Activated T-cell treated with anti-CD3 and anti-CD28 coated beads, Interleukin-2, amount 50 U/mL, for 4 hours (primary cell): ENCODE measurements at regions not wholly inside any gene's neighbourhood (a gene's known extent, or its start where the extent isn't known, plus 50 kb on each side); places are given as distances from the start of the nearest gene placed in this dataset.

Experiments
- ATAC-seq, 2 donors: fragments of 200-7000 bp; cut with Tn5 transposase; one replicate each; pipeline ENCODE4 v1.10.0; 2021
- DNase-seq: peaks from one replicate; pipeline ENCODE4 v3.0.0-alpha.2; 2020
- H3K27me3 Mint-ChIP-seq: one replicate; pipeline ENCODE4 v1.8.0; 2021; ENCODE audit warnings: low read depth, mixed read lengths
- H3K36me3 Mint-ChIP-seq: one replicate; pipeline ENCODE4 v1.8.0; 2022; ENCODE audit warnings: mixed read lengths; ENCODE audit not compliant: insufficient read depth
- H3K4me1 Mint-ChIP-seq: one replicate; pipeline ENCODE4 v1.8.0; 2021; ENCODE audit warnings: low read depth, mixed read lengths
- H3K4me3 Mint-ChIP-seq: one replicate; pipeline ENCODE4 v1.8.0; 2021; ENCODE audit warnings: mild to moderate bottlenecking, moderate library complexity, mixed read lengths
- H3K9me3 Mint-ChIP-seq: one replicate; pipeline ENCODE4 v1.8.0; 2021; ENCODE audit warnings: mixed read lengths

- peaks cover 11% of the 10 kb centered on the region for H3K9me3 Mint-ChIP-seq
- no peak overlapping the region for H3K4me3 Mint-ChIP-seq
- no peaks in the 10 kb centered on the region for H3K4me1 Mint-ChIP-seq
These were observed 154.7 kb downstream of the QPCT start for GRCh38 chr2:37499113-37499512.

GRCh38 chr2:37500031-37500430, 155.6 kb downstream of the QPCT start:
- H3K4me3 Mint-ChIP-seq = no peak overlapping the region
- H3K27me3 Mint-ChIP-seq = peaks cover 26% of the 10 kb centered on the region
- ATAC-seq (peak; percentile 51 to 71), DNase-seq (no peak)
- peaks cover 11% of the 10 kb centered on the region for H3K9me3 Mint-ChIP-seq
- no peaks in the 10 kb centered on the region for H3K4me1 Mint-ChIP-seq
- no peaks in the 10 kb centered on the region for H3K36me3 Mint-ChIP-seq

More at GRCh38 chr2:37499113-37499512, 154.7 kb downstream of the QPCT start:
- peaks cover 26% of the 10 kb centered on the region for H3K27me3 Mint-ChIP-seq
- no peaks in the 10 kb centered on the region for H3K36me3 Mint-ChIP-seq
- DNase-seq = no peak
- no peak for ATAC-seq

GRCh38 chr2:37501113-37501512, 156.7 kb downstream of the QPCT start:
- Mint-ChIP-seq H3K9me3 (peaks cover 5% of the 10 kb centered on the region), H3K4me3 (no peak overlapping the region)

GRCh38 chr2:37506407-37507050, 162.1 kb downstream of the QPCT start:
- DNase-seq (no peak), ATAC-seq (no peak)
- Mint-ChIP-seq H3K36me3 (no peaks in the 10 kb centered on the region), H3K27me3 (peaks cover 11% of the 10 kb centered on the region), H3K4me1 (no peaks in the 10 kb centered on the region), H3K4me3 (no peak overlapping the region), H3K9me3 (no peaks in the 10 kb centered on the region)

More at GRCh38 chr2:37501113-37501512, 156.7 kb downstream of the QPCT start:
- DNase-seq = no peak
- no peaks in the 10 kb centered on the region for H3K4me1 Mint-ChIP-seq
- peaks cover 24% of the 10 kb centered on the region for H3K27me3 Mint-ChIP-seq
- H3K36me3 Mint-ChIP-seq = no peaks in the 10 kb centered on the region
- no peak for ATAC-seq

GRCh38 chr2:37507051-37507410, 162.6 kb downstream of the QPCT start:
- no peak for ATAC-seq
- Mint-ChIP-seq H3K27me3 (peaks cover 7% of the 10 kb centered on the region), H3K9me3 (no peaks in the 10 kb centered on the region), H3K36me3 (no peaks in the 10 kb centered on the region), H3K4me3 (no peak overlapping the region), H3K4me1 (no peaks in the 10 kb centered on the region)
- DNase-seq = no peak

- Mint-ChIP-seq H3K4me3 (no peak overlapping the region), H3K4me1 (no peaks in the 10 kb centered on the region), H3K36me3 (no peaks in the 10 kb centered on the region), H3K9me3 (no peaks in the 10 kb centered on the region), H3K27me3 (peaks cover 3% of the 10 kb centered on the region)
- no peak for DNase-seq
- ATAC-seq = no peak
These were observed 163.3 kb downstream of the QPCT start for GRCh38 chr2:37507703-37508102.

GRCh38 chr2:37512971-37513370, 158.5 kb downstream of the CDC42EP3 start:
- no peaks in the 10 kb centered on the region for H3K36me3 Mint-ChIP-seq
- no peaks in the 10 kb centered on the region for H3K4me1 Mint-ChIP-seq
- no peak for DNase-seq
- no peak for ATAC-seq
- H3K4me3 Mint-ChIP-seq = no peak overlapping the region
- no peaks in the 10 kb centered on the region for H3K9me3 Mint-ChIP-seq
- no peaks in the 10 kb centered on the region for H3K27me3 Mint-ChIP-seq

GRCh38 chr2:37523814-37524362, 147.6 kb downstream of the CDC42EP3 start:
- no peak overlapping the region for H3K4me3 Mint-ChIP-seq
- H3K9me3 Mint-ChIP-seq = no peaks in the 10 kb centered on the region
- H3K4me1 Mint-ChIP-seq = no peaks in the 10 kb centered on the region
- peaks cover 3% of the 10 kb centered on the region for H3K27me3 Mint-ChIP-seq
- ATAC-seq (no peak), DNase-seq (no peak)
- H3K36me3 Mint-ChIP-seq = no peaks in the 10 kb centered on the region

GRCh38 chr2:37526323-37526722, 145.1 kb downstream of the CDC42EP3 start:
- no peaks in the 10 kb centered on the region for H3K36me3 Mint-ChIP-seq
- ATAC-seq = no peak
- H3K9me3 Mint-ChIP-seq = no peaks in the 10 kb centered on the region
- no peak for DNase-seq
- H3K4me1 Mint-ChIP-seq = no peaks in the 10 kb centered on the region
- H3K27me3 Mint-ChIP-seq = peaks cover 3% of the 10 kb centered on the region
- no peak overlapping the region for H3K4me3 Mint-ChIP-seq

GRCh38 chr2:37526856-37527255, 144.6 kb downstream of the CDC42EP3 start:
- H3K36me3 Mint-ChIP-seq = no peaks in the 10 kb centered on the region
- H3K9me3 Mint-ChIP-seq = no peaks in the 10 kb centered on the region
- ATAC-seq (no peak), DNase-seq (no peak)
- H3K4me3 Mint-ChIP-seq = no peak overlapping the region
- H3K4me1 Mint-ChIP-seq = no peaks in the 10 kb centered on the region
- H3K27me3 Mint-ChIP-seq = peaks cover 3% of the 10 kb centered on the region

GRCh38 chr2:37527361-37527760, 144.1 kb downstream of the CDC42EP3 start:
- H3K27me3 Mint-ChIP-seq = no peaks in the 10 kb centered on the region
- H3K36me3 Mint-ChIP-seq = no peaks in the 10 kb centered on the region
- DNase-seq = no peak
- no peaks in the 10 kb centered on the region for H3K9me3 Mint-ChIP-seq
- ATAC-seq = no peak
- no peaks in the 10 kb centered on the region for H3K4me1 Mint-ChIP-seq
- no peak overlapping the region for H3K4me3 Mint-ChIP-seq

GRCh38 chr2:37529830-37530415, 141.5 kb downstream of the CDC42EP3 start:
- Mint-ChIP-seq H3K4me1 (no peaks in the 10 kb centered on the region), H3K9me3 (no peaks in the 10 kb centered on the region), H3K36me3 (no peaks in the 10 kb centered on the region), H3K27me3 (no peaks in the 10 kb centered on the region), H3K4me3 (no peak overlapping the region)
- ATAC-seq (no peak), DNase-seq (no peak)

GRCh38 chr2:37532503-37532902, 138.9 kb downstream of the CDC42EP3 start:
- Mint-ChIP-seq H3K9me3 (no peaks in the 10 kb centered on the region), H3K27me3 (no peaks in the 10 kb centered on the region), H3K4me1 (peaks cover 2% of the 10 kb centered on the region), H3K36me3 (no peaks in the 10 kb centered on the region), H3K4me3 (no peak overlapping the region)
- DNase-seq (no peak), ATAC-seq (no peak)

GRCh38 chr2:37537316-37537715, 134.1 kb downstream of the CDC42EP3 start:
- DNase-seq (no peak), ATAC-seq (no peak)
- Mint-ChIP-seq H3K9me3 (no peaks in the 10 kb centered on the region), H3K4me3 (no peak overlapping the region), H3K27me3 (peaks cover 3% of the 10 kb centered on the region), H3K4me1 (peaks cover 2% of the 10 kb centered on the region), H3K36me3 (no peaks in the 10 kb centered on the region)

- no peak for ATAC-seq
- DNase-seq = no peak
- H3K4me1 Mint-ChIP-seq = no peaks in the 10 kb centered on the region
- no peak overlapping the region for H3K4me3 Mint-ChIP-seq
- no peaks in the 10 kb centered on the region for H3K9me3 Mint-ChIP-seq
- no peaks in the 10 kb centered on the region for H3K36me3 Mint-ChIP-seq
- peaks cover 5% of the 10 kb centered on the region for H3K27me3 Mint-ChIP-seq
These were observed 129.9 kb downstream of the CDC42EP3 start for GRCh38 chr2:37541516-37541915.
